GM12878 (cell line): ENCODE measurements at regions not wholly inside any gene's neighbourhood (a gene's known extent, or its start where the extent isn't known, plus 50 kb on each side); places are given as distances from the start of the nearest gene placed in this dataset.

Experiments
- CBFB ChIP-seq: IDR thresholded peaks from 2 replicates; pipeline ENCODE4 v1.6.1; 2016; ENCODE audit warnings: antibody characterized with exemption, low read depth
- EGR1 ChIP-seq, 2 experiments: IDR thresholded peaks; 1 replicate in 1 of 2; 2 replicates in 1 of 2; pipeline ENCODE4 v1.6.1; 2011 to 2012; ENCODE audit warnings: low read depth in 2 of 2, low read length in 2 of 2, borderline replicate concordance in 1 of 2, mild to moderate bottlenecking in 1 of 2, moderate library complexity in 1 of 2
- FOXM1 ChIP-seq: IDR thresholded peaks from 2 replicates; pipeline ENCODE4 v1.6.1; 2012; ENCODE audit warnings: low read depth, mild to moderate bottlenecking, inconsistent platforms, low read length, moderate library complexity
- GABPA ChIP-seq: IDR thresholded peaks from 2 replicates; pipeline ENCODE4 v1.6.1; 2014; ENCODE audit warnings: antibody characterized with exemption, low read depth, mild to moderate bottlenecking, inconsistent platforms

DNA sequence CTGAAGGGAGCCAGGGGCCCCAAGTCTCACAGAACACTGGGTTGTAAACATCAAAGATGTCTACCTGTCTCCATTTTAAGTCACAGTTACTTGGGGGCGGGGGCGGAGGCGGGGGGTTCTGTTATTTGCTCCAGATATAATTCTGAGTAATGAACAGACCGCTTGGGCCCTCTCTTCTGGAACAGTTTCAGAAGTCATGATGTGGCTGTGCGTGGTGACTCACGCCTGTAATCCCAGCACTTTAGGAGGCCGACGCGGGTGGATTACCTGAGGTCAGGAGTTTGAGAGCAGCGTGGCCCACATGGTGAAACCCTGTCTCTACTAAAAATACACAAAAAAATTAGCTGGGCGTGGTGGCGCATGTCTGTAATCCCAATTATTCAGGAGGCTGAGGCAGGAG is 157.9 kb upstream of the APCDD1 start:
- TF ChIP-seq EGR1 (IDR thresholded peaks at IDR 0.05; ENCODE audit: borderline replicate concordance in 1 of 2, low read depth in 2 of 2, low read length in 2 of 2) (no peak), GABPA (no peak), CBFB (no peak), FOXM1 (no peak)
